ENCODE measurements at regions not wholly inside any gene's neighbourhood (a gene's known extent, or its start where the extent isn't known, plus 50 kb on each side); places are given as distances from the start of the nearest gene placed in this dataset.

DNA sequence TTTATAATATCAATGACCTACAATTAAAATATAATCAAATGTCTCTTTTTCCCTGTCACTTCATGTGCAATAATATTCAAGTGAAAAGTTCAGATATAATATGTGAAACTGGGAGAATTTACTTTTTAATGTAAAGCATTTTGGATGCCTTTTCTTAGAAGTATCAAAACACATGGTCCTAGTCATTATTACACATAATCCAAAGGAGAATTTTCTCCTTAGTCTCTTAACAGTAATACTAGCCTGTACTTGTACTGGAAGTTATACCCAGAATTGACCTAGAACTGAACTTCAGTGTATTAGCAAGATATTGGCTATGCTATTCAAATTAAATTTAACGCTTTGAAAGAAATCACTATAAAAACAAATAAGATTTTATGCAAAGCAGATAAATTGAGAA, 842.6 kb upstream of the MANEA start:
- TF ChIP-seq CTCF (IDR thresholded peaks at IDR 0.05) (no peak), EZH2phosphoT487 (IDR thresholded peaks at IDR 0.05; ENCODE audit: borderline replicate concordance, low read depth) (no peak), POLR2AphosphoS5 (IDR thresholded peaks at IDR 0.05; ENCODE audit: low read depth, low read length) (no peak), PBX3 (IDR thresholded peaks at IDR 0.05) (no peak), REST (IDR thresholded peaks at IDR 0.05; ENCODE audit: low read depth, low read length) (no peak), NFIC (IDR thresholded peaks at IDR 0.05; ENCODE audit: borderline replicate concordance) (no peak)

Data from SK-N-SH (cell line).